ENCODE measurements at regions not wholly inside any gene's neighbourhood (a gene's known extent, or its start where the extent isn't known, plus 50 kb on each side); places are given as distances from the start of the nearest gene placed in this dataset.

GRCh38 chr5:126366199-126366560 lies 57.0 kb upstream of the GRAMD2B start:
- no peak for DNase-seq

- no peak for DNase-seq
These were observed 54.9 kb upstream of the GRAMD2B start for GRCh38 chr5:126368239-126368812.

- DNase-seq: no peak
These were observed 54.1 kb upstream of the GRAMD2B start for GRCh38 chr5:126369083-126369482.

GRCh38 chr5:126369995-126370731 lies 53.0 kb upstream of the GRAMD2B start:
- no peak for DNase-seq

- DNase-seq: no peak
These were observed 52.2 kb upstream of the GRAMD2B start for GRCh38 chr5:126370796-126371718.

GRCh38 chr5:126373375-126374108 lies 49.7 kb upstream of the GRAMD2B start:
- no peak for DNase-seq

All from activated CD4-positive, CD25-positive, alpha-beta regulatory T cell (primary cell).